ENCODE measurements at regions not wholly inside any gene's neighbourhood (a gene's known extent, or its start where the extent isn't known, plus 50 kb on each side); places are given as distances from the start of the nearest gene placed in this dataset.

- DNase-seq (ENCODE audit: low read depth) = peak; percentile 81
Observed at GRCh38 chr10:29857843-29858701, 201.3 kb downstream of the JCAD start.

GRCh38 chr10:29856295-29856694 lies 203.1 kb downstream of the JCAD start:
- DNase-seq (ENCODE audit: low read depth) = no peak

- DNase-seq (ENCODE audit: low read depth) = no peak
Observed at GRCh38 chr10:29853913-29854312, 205.5 kb downstream of the JCAD start.

GRCh38 chr10:29851241-29851640 lies 208.1 kb downstream of the JCAD start:
- no peak for DNase-seq (ENCODE audit: low read depth)

- DNase-seq (ENCODE audit: low read depth) = no peak
Observed at GRCh38 chr10:29850371-29850770, 209.0 kb downstream of the JCAD start.

GRCh38 chr10:29849886-29850285 lies 209.5 kb downstream of the JCAD start:
- no peak for DNase-seq (ENCODE audit: low read depth)

GRCh38 chr10:29849126-29849833 lies 210.1 kb downstream of the JCAD start:
- peak; percentile 86 for DNase-seq (ENCODE audit: low read depth)

GRCh38 chr10:29846881-29847280 lies 212.1 kb upstream of the SVIL start:
- DNase-seq (ENCODE audit: low read depth) = no peak

GRCh38 chr10:29845166-29845565 lies 210.4 kb upstream of the SVIL start:
- DNase-seq (ENCODE audit: low read depth) = no peak

- no peak for DNase-seq (ENCODE audit: low read depth)
Observed at GRCh38 chr10:29843143-29843542, 208.4 kb upstream of the SVIL start.

GRCh38 chr10:29841724-29842649 lies 207.2 kb upstream of the SVIL start:
- peak; percentile 64 for DNase-seq (ENCODE audit: low read depth)

- DNase-seq (ENCODE audit: low read depth) = no peak
Observed at GRCh38 chr10:29840516-29841276, 205.9 kb upstream of the SVIL start.

- no peak for DNase-seq (ENCODE audit: low read depth)
Observed at GRCh38 chr10:29839826-29840515, 205.2 kb upstream of the SVIL start.

- no peak for DNase-seq (ENCODE audit: low read depth)
Observed at GRCh38 chr10:29838539-29838938, 203.8 kb upstream of the SVIL start.

- no peak for DNase-seq (ENCODE audit: low read depth)
Observed at GRCh38 chr10:29837586-29837985, 202.8 kb upstream of the SVIL start.

- DNase-seq (ENCODE audit: low read depth) = no peak
Observed at GRCh38 chr10:29836396-29836795, 201.6 kb upstream of the SVIL start.

GRCh38 chr10:29835055-29835454 lies 200.3 kb upstream of the SVIL start:
- DNase-seq (ENCODE audit: low read depth) = peak; percentile 27

- DNase-seq (ENCODE audit: low read depth) = no peak
Observed at GRCh38 chr10:29830531-29831512, 196.1 kb upstream of the SVIL start.

- DNase-seq (ENCODE audit: low read depth) = no peak
Observed at GRCh38 chr10:29829776-29830175, 195.0 kb upstream of the SVIL start.

All from M059J (cell line).